GF-D8 (cell line): ENCODE measurements at regions not wholly inside any gene's neighbourhood (a gene's known extent, or its start where the extent isn't known, plus 50 kb on each side); places are given as distances from the start of the nearest gene placed in this dataset.
"Not testable (repeated sequence)": the region's sequence is repeated elsewhere in the genome, so short reads cannot be mapped to it uniquely, and the experiment has no call there.

Experiments used
- DNase-seq: peaks from one replicate; lab custom pipeline; 2025; lab: John Stamatoyannopoulos, UW

- no peak for DNase-seq
These were observed 301.8 kb downstream of the MED10 start for GRCh38 chr5:6076341-6077239.

GRCh38 chr5:6072488-6072887, 305.9 kb downstream of the MED10 start:
- DNase-seq = not testable (repeated sequence)

GRCh38 chr5:6069496-6070185, 308.7 kb downstream of the MED10 start:
- no peak for DNase-seq

GRCh38 chr5:6066016-6066415, 312.3 kb downstream of the MED10 start:
- DNase-seq = no peak

GRCh38 chr5:6059137-6059800, 319.1 kb downstream of the MED10 start:
- DNase-seq = no peak

GRCh38 chr5:6058055-6058715, 320.2 kb downstream of the MED10 start:
- DNase-seq = no peak

GRCh38 chr5:6056280-6056679, 322.1 kb downstream of the MED10 start:
- DNase-seq = no peak

GRCh38 chr5:6049662-6050061, 328.7 kb downstream of the MED10 start:
- DNase-seq = no peak

- no peak for DNase-seq
These were observed 329.6 kb downstream of the MED10 start for GRCh38 chr5:6048746-6049145.

GRCh38 chr5:6046296-6046967, 331.9 kb downstream of the MED10 start:
- DNase-seq = no peak

- no peak for DNase-seq
These were observed 334.6 kb downstream of the MED10 start for GRCh38 chr5:6043491-6044310.

- no peak for DNase-seq
These were observed 336.3 kb downstream of the MED10 start for GRCh38 chr5:6041977-6042550.

- DNase-seq = no peak
These were observed 339.2 kb downstream of the MED10 start for GRCh38 chr5:6039111-6039510.

GRCh38 chr5:6036006-6036405, 342.3 kb downstream of the MED10 start:
- DNase-seq = no peak

- no peak for DNase-seq
These were observed 348.5 kb downstream of the MED10 start for GRCh38 chr5:6029811-6030271.

GRCh38 chr5:6026766-6027406, 351.5 kb downstream of the MED10 start:
- DNase-seq = no peak

GRCh38 chr5:6019612-6020011, 358.7 kb downstream of the MED10 start:
- DNase-seq = no peak

- no peak for DNase-seq
These were observed 364.8 kb downstream of the MED10 start for GRCh38 chr5:6013506-6013905.

- DNase-seq = no peak
These were observed 367.1 kb downstream of the MED10 start for GRCh38 chr5:6011199-6011598.

- DNase-seq = no peak
These were observed 371.5 kb downstream of the MED10 start for GRCh38 chr5:6006838-6007314.
